ENCODE measurements at regions not wholly inside any gene's neighbourhood (a gene's known extent, or its start where the extent isn't known, plus 50 kb on each side); places are given as distances from the start of the nearest gene placed in this dataset.
"Not testable (repeated sequence)": the region's sequence is repeated elsewhere in the genome, so short reads cannot be mapped to it uniquely, and the experiment has no call there.

GRCh38 chr21:25183577-25183976 lies 423.7 kb downstream of the MRPL39 start:
- WGBS (ENCODE audit: insufficient coverage): 98% methylated on average over 2 of the region's 3 CpGs
- no peaks in the 10 kb centered on the region for H3K27me3 ChIP-seq (ENCODE audit: control insufficient read depth, insufficient read depth, low read length)
- ATAC-seq: no peak
- Mint-ChIP-seq H3K27ac (no peak overlapping the region), H3K9me3 (peaks cover 7 to 10% of the 10 kb centered on the region in 2 donors), H3K27me3 (ENCODE audit: low read depth in 2 of 2) (no peaks in the 10 kb centered on the region), H3K4me1 (no peaks in the 10 kb centered on the region), H3K36me3 (peaks cover 5% of the 10 kb centered on the region), H3K4me3 (no peak overlapping the region)
- intact Hi-C loops (cut with micrococcal nuclease): no loop called here
- no peaks in the 10 kb centered on the region for H3K4me1 ChIP-seq (ENCODE audit: control insufficient read depth, insufficient read depth, low read length)
- H3K4me3 ChIP-seq (ENCODE audit: low read length): no peak overlapping the region
- DNase-seq: no peak
- peaks cover 4% of the 10 kb centered on the region for H3K9me3 ChIP-seq (ENCODE audit: control insufficient read depth, insufficient read depth, low read length)
- H3K36me3 ChIP-seq (ENCODE audit: control insufficient read depth, insufficient read depth, low read length): no peaks in the 10 kb centered on the region
- no peak overlapping the region for H3K27ac ChIP-seq (ENCODE audit: low read length)
- TF ChIP-seq, protein P1, sequence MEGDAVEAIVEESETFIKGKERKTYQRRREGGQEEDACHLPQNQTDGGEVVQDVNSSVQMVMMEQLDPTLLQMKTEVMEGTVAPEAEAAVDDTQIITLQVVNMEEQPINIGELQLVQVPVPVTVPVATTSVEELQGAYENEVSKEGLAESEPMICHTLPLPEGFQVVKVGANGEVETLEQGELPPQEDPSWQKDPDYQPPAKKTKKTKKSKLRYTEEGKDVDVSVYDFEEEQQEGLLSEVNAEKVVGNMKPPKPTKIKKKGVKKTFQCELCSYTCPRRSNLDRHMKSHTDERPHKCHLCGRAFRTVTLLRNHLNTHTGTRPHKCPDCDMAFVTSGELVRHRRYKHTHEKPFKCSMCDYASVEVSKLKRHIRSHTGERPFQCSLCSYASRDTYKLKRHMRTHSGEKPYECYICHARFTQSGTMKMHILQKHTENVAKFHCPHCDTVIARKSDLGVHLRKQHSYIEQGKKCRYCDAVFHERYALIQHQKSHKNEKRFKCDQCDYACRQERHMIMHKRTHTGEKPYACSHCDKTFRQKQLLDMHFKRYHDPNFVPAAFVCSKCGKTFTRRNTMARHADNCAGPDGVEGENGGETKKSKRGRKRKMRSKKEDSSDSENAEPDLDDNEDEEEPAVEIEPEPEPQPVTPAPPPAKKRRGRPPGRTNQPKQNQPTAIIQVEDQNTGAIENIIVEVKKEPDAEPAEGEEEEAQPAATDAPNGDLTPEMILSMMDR (IDR thresholded peaks at IDR 0.05): no peak

- H3K27ac Mint-ChIP-seq; H3K27ac ChIP-seq (ENCODE audit: low read length); DNase-seq; H3K4me3 Mint-ChIP-seq; H3K36me3 Mint-ChIP-seq; H3K4me3 ChIP-seq (ENCODE audit: low read length); H3K4me1 ChIP-seq (ENCODE audit: control insufficient read depth, insufficient read depth, low read length); ATAC-seq; H3K9me3 ChIP-seq (ENCODE audit: control insufficient read depth, insufficient read depth, low read length); H3K36me3 ChIP-seq (ENCODE audit: control insufficient read depth, insufficient read depth, low read length); H3K27me3 Mint-ChIP-seq (ENCODE audit: low read depth in 2 of 2); H3K4me1 Mint-ChIP-seq; H3K27me3 ChIP-seq (ENCODE audit: control insufficient read depth, insufficient read depth, low read length); intact Hi-C loops (cut with micrococcal nuclease): not testable (repeated sequence)
- peaks cover 5 to 10% of the 10 kb centered on the region in 2 donors for H3K9me3 Mint-ChIP-seq
- WGBS (ENCODE audit: insufficient coverage): 63% methylated on average over 1 of the region's 3 CpGs
These were observed 425.6 kb downstream of the MRPL39 start for GRCh38 chr21:25181690-25182089.

GRCh38 chr21:25179116-25179515 lies 428.2 kb downstream of the MRPL39 start:
- Histone ChIP-seq H3K9me3 (ENCODE audit: control insufficient read depth, insufficient read depth, low read length) (peaks cover 4% of the 10 kb centered on the region), H3K4me1 (ENCODE audit: control insufficient read depth, insufficient read depth, low read length) (no peaks in the 10 kb centered on the region), H3K36me3 (ENCODE audit: control insufficient read depth, insufficient read depth, low read length) (no peaks in the 10 kb centered on the region), H3K4me3 (ENCODE audit: low read length) (no peak overlapping the region), H3K27ac (ENCODE audit: low read length) (no peak overlapping the region), H3K27me3 (ENCODE audit: control insufficient read depth, insufficient read depth, low read length) (no peaks in the 10 kb centered on the region)
- H3K27ac Mint-ChIP-seq: no peak overlapping the region
- no peak overlapping the region for H3K4me3 Mint-ChIP-seq
- TF ChIP-seq, protein P1 (IDR thresholded peaks at IDR 0.05): no peak
- no peaks in the 10 kb centered on the region for H3K36me3 Mint-ChIP-seq
- ATAC-seq (no peak), DNase-seq (no peak)
- intact Hi-C loops (cut with micrococcal nuclease): no loop called here
- H3K9me3 Mint-ChIP-seq: peaks cover 4 to 15% of the 10 kb centered on the region in 2 donors
- 73% methylated on average over 1 of the region's 1 CpG for WGBS (ENCODE audit: insufficient coverage)
- no peaks in the 10 kb centered on the region for H3K27me3 Mint-ChIP-seq (ENCODE audit: low read depth in 2 of 2)
- H3K4me1 Mint-ChIP-seq: no peaks in the 10 kb centered on the region

DNA sequence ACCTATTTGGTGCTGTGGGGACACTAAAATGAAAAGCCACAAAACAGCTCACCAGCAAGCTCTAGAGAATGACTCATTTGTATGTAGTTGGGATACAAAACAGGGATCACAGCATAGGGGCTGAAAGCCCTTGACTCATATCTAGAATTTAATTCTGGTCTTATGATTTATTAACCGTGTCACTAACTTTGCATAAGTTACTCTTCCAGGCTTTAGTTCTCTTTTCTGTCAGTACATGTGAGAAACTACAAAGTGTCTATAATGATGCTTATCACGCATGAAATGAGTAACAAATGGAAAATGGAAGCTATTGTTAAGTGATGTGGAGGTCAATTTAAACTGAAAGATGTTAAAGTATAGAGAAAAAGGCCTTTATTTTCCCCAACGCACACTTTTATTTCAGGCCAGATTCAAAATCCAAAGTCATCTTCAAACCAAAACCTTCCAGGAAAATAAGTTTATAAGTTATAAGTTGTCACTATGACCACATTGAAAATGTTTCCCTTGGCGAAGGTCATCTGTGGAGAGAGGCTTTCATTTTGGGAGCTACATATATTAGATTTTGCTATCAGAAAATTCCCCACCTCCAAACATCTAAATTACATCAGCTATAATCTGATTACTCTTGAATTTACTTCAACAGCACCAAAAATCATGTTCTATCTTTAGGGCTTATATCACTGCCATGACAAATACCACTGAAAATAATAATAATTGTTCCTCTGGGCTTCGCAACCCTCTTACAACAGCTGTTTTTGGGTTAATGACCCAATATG lies 430.5 kb downstream of the MRPL39 start:
- no peak for DNase-seq
- H3K9me3 ChIP-seq (ENCODE audit: control insufficient read depth, insufficient read depth, low read length): no peaks in the 10 kb centered on the region
- no peaks in the 10 kb centered on the region for H3K4me1 ChIP-seq (ENCODE audit: control insufficient read depth, insufficient read depth, low read length)
- intact Hi-C loops (cut with micrococcal nuclease): no loop called here
- WGBS (ENCODE audit: insufficient coverage): 54% methylated on average over 2 of the region's 5 CpGs
- peak overlapping the region; percentile 55 for H3K27ac ChIP-seq (ENCODE audit: low read length)
- peaks cover 7 to 20% of the 10 kb centered on the region in 2 donors for H3K9me3 Mint-ChIP-seq
- ATAC-seq: no peak
- H3K27ac Mint-ChIP-seq: no peak overlapping the region
- TF ChIP-seq, protein P1 (IDR thresholded peaks at IDR 0.05): no peak
- H3K4me3 ChIP-seq (ENCODE audit: low read length): no peak overlapping the region
- H3K27me3 Mint-ChIP-seq (ENCODE audit: low read depth in 2 of 2): no peaks in the 10 kb centered on the region
- no peaks in the 10 kb centered on the region for H3K36me3 ChIP-seq (ENCODE audit: control insufficient read depth, insufficient read depth, low read length)
- H3K4me1 Mint-ChIP-seq: no peaks in the 10 kb centered on the region
- H3K36me3 Mint-ChIP-seq: no peaks in the 10 kb centered on the region
- H3K27me3 ChIP-seq (ENCODE audit: control insufficient read depth, insufficient read depth, low read length): no peaks in the 10 kb centered on the region
- H3K4me3 Mint-ChIP-seq: no peak overlapping the region

Data from natural killer cell (primary cell).